Mesendoderm (in vitro differentiated cells): ENCODE measurements at regions not wholly inside any gene's neighbourhood (a gene's known extent, or its start where the extent isn't known, plus 50 kb on each side); places are given as distances from the start of the nearest gene placed in this dataset.

ENCODE experiments used
- DNase-seq: peaks from one replicate; pipeline ENCODE4 v3.0.0; 2013
- H2AK5ac ChIP-seq: 2 replicates; pipeline ENCODE4 v1.6.1; 2013; ENCODE audit warnings: low read length, inconsistent platforms
- H2BK120ac ChIP-seq: 2 replicates; pipeline ENCODE4 v1.6.1; 2013; ENCODE audit warnings: low read depth, mild to moderate bottlenecking, low read length, moderate library complexity, mixed read lengths
- H2BK15ac ChIP-seq: replicated peaks from 2 replicates; pipeline ENCODE4 v1.6.1; 2013; ENCODE audit warnings: low read depth, mild to moderate bottlenecking, moderate library complexity
- H2BK5ac ChIP-seq: 2 replicates; pipeline ENCODE4 v1.6.1; 2013; ENCODE audit warnings: low read length, inconsistent platforms
- H3K18ac ChIP-seq: 2 replicates; pipeline ENCODE4 v1.6.1; 2013; ENCODE audit warnings: mild to moderate bottlenecking, low read length, mixed read lengths
- H3K23ac ChIP-seq: one replicate; pipeline ENCODE4 v1.6.1; 2013; ENCODE audit warnings: low read length
- H3K27ac ChIP-seq: 2 replicates; pipeline ENCODE4 v1.5.1; 2013; ENCODE audit warnings: low read depth, mild to moderate bottlenecking, inconsistent platforms, low read length, moderate library complexity
- H3K27me3 ChIP-seq: 2 replicates; pipeline ENCODE4 v1.6.1; 2013; ENCODE audit warnings: low read length, control low read depth, mild to moderate bottlenecking, inconsistent platforms; ENCODE audit not compliant: insufficient read depth, poor library complexity
- H3K36me3 ChIP-seq: 2 replicates; pipeline ENCODE4 v1.6.1; 2013; ENCODE audit warnings: low read length, inconsistent platforms; ENCODE audit not compliant: control insufficient read depth, insufficient read depth
- H3K4ac ChIP-seq: one replicate; pipeline ENCODE4 v1.6.1; 2013; ENCODE audit warnings: low read depth, mild to moderate bottlenecking, low read length, moderate library complexity
- H3K4me1 ChIP-seq: 2 replicates; pipeline ENCODE4 v1.6.1; 2013; ENCODE audit warnings: low read depth, low read length, inconsistent platforms; ENCODE audit not compliant: control insufficient read depth
- H3K4me2 ChIP-seq: 2 replicates; pipeline ENCODE4 v1.6.1; 2013; ENCODE audit warnings: low read length
- H3K4me3 ChIP-seq: 2 replicates; pipeline ENCODE4 v1.5.1; 2013; ENCODE audit warnings: mild to moderate bottlenecking, low read length
- H3K56ac ChIP-seq: one replicate; pipeline ENCODE4 v1.6.1; 2013; ENCODE audit warnings: low read length
- H3K79me1 ChIP-seq: 2 replicates; pipeline ENCODE4 v1.6.1; 2013; ENCODE audit warnings: low read length, inconsistent platforms
- H3K79me2 ChIP-seq: 2 replicates; pipeline ENCODE4 v1.6.1; 2013; ENCODE audit warnings: mild to moderate bottlenecking, low read length; ENCODE audit not compliant: control insufficient read depth, insufficient read depth
- H3K9ac ChIP-seq: 2 replicates; pipeline ENCODE4 v1.6.1; 2013; ENCODE audit warnings: low read length, inconsistent platforms
- H4K5ac ChIP-seq: one replicate; pipeline ENCODE4 v1.6.1; 2013; ENCODE audit warnings: low read length
- H4K8ac ChIP-seq: one replicate; pipeline ENCODE4 v1.6.1; 2013; ENCODE audit warnings: low read depth, mild to moderate bottlenecking, control low read depth, low read length, moderate library complexity
- WGBS: extraction: QIAGEN DNeasy Blood & Tissue Kit; methylation state at CpG from one replicate; pipeline ENCODE4 v1.1.7; 2013; ENCODE audit warnings: low lambda C conversion rate, missing lambda C conversion rate; ENCODE audit not compliant: insufficient coverage; ENCODE audit errors: extremely low coverage; 5-methylcytosine and 5-hydroxymethylcytosine counted together

DNA sequence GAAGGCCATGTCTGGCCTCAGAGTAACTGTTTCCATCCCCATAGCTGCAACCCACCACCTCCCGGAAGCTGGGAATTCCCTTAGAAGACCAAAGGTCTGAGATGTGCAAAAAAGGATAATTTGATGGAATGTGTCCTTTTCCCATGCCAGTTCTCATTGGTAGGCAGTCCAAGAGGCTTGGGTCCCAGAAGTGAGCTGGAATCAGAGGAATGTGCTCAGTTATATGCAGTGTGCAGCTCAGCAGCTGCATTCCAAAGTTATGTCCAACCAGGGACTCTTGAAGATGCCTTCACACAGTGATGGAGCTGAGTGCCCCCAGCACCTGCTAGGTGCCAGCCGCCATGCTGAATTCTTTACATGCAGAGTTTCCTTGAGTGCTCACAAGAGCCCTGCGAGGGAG, 583.9 kb upstream of the TBX3 start:
- no peak for DNase-seq
- Histone ChIP-seq H2BK15ac (no peak overlapping the region), H3K4ac (no peak overlapping the region), H2AK5ac (no peak overlapping the region), H3K23ac (no peak overlapping the region), H3K9ac (no peak overlapping the region), H3K56ac (no peak overlapping the region), H3K79me1 (no peaks in the 10 kb centered on the region), H3K79me2 (no peaks in the 10 kb centered on the region), H3K4me2 (no peak overlapping the region), H4K8ac (no peak overlapping the region), H3K36me3 (no peaks in the 10 kb centered on the region), H4K5ac (no peak overlapping the region), H3K4me1 (no peaks in the 10 kb centered on the region), H3K27me3 (no peaks in the 10 kb centered on the region), H2BK120ac (no peak overlapping the region), H3K27ac (no peak overlapping the region), H3K18ac (no peak overlapping the region), H3K4me3 (no peak overlapping the region), H2BK5ac (no peak overlapping the region)
- no CpG with 5 or more reads among the region's 3 CpGs for WGBS

- Histone ChIP-seq H3K36me3 (no peaks in the 10 kb centered on the region), H3K27ac (no peak overlapping the region), H3K79me2 (no peaks in the 10 kb centered on the region), H2AK5ac (no peak overlapping the region), H3K4me2 (no peak overlapping the region), H4K5ac (no peak overlapping the region), H3K4ac (no peak overlapping the region), H3K27me3 (no peaks in the 10 kb centered on the region), H3K4me1 (no peaks in the 10 kb centered on the region), H2BK15ac (no peak overlapping the region), H3K23ac (no peak overlapping the region), H2BK120ac (no peak overlapping the region), H3K79me1 (no peaks in the 10 kb centered on the region), H3K9ac (no peak overlapping the region), H3K4me3 (no peak overlapping the region), H2BK5ac (no peak overlapping the region), H4K8ac (no peak overlapping the region), H3K18ac (no peak overlapping the region), H3K56ac (no peak overlapping the region)
- WGBS, result no CpG with 5 or more reads among the region's 3 CpGs
- no peak for DNase-seq
Observed at GRCh38 chr12:115267464-115267863, 583.5 kb upstream of the TBX3 start.

GRCh38 chr12:115264605-115265004, 580.6 kb upstream of the TBX3 start:
- Histone ChIP-seq H3K79me2 (no peaks in the 10 kb centered on the region), H3K4me2 (no peak overlapping the region), H2AK5ac (no peak overlapping the region), H3K36me3 (no peaks in the 10 kb centered on the region), H3K4me3 (no peak overlapping the region), H2BK5ac (no peak overlapping the region), H3K9ac (no peak overlapping the region), H3K23ac (no peak overlapping the region), H4K8ac (no peak overlapping the region), H3K56ac (no peak overlapping the region), H3K4me1 (peaks cover 13% of the 10 kb centered on the region), H3K27ac (no peak overlapping the region), H2BK120ac (no peak overlapping the region), H3K18ac (no peak overlapping the region), H4K5ac (no peak overlapping the region), H3K27me3 (no peaks in the 10 kb centered on the region), H3K79me1 (no peaks in the 10 kb centered on the region), H3K4ac (no peak overlapping the region), H2BK15ac (no peak overlapping the region)
- no CpG with 5 or more reads among the region's 6 CpGs for WGBS
- DNase-seq, result no peak

- H4K8ac ChIP-seq, result no peak overlapping the region
- DNase-seq, result peak; percentile 95
- H3K4me2 ChIP-seq, result no peak overlapping the region
- no peak overlapping the region for H3K18ac ChIP-seq
- peak overlapping the region; percentile 53 for H2AK5ac ChIP-seq
- no peak overlapping the region for H2BK120ac ChIP-seq
- no peaks in the 10 kb centered on the region for H3K27me3 ChIP-seq
- no peaks in the 10 kb centered on the region for H3K79me1 ChIP-seq
- no peak overlapping the region for H3K23ac ChIP-seq
- H3K9ac ChIP-seq, result no peak overlapping the region
- H3K27ac ChIP-seq, result no peak overlapping the region
- H3K36me3 ChIP-seq, result no peaks in the 10 kb centered on the region
- WGBS, result no CpG with 5 or more reads among the region's 3 CpGs
- H2BK5ac ChIP-seq, result peak overlapping the region; percentile 77
- peak overlapping the region; percentile 57 for H3K56ac ChIP-seq
- H2BK15ac ChIP-seq, result peak overlapping the region; percentile 47
- H3K4me1 ChIP-seq, result peaks cover 13% of the 10 kb centered on the region
- no peaks in the 10 kb centered on the region for H3K79me2 ChIP-seq
- H4K5ac ChIP-seq, result no peak overlapping the region
- no peak overlapping the region for H3K4me3 ChIP-seq
- H3K4ac ChIP-seq, result no peak overlapping the region
Observed at GRCh38 chr12:115261691-115262398, 577.9 kb upstream of the TBX3 start.

- Histone ChIP-seq H3K27ac (no peak overlapping the region), H2BK5ac (peak overlapping the region; percentile 15), H2AK5ac (peak overlapping the region; percentile 14), H3K79me2 (no peaks in the 10 kb centered on the region), H3K23ac (no peak overlapping the region), H3K18ac (no peak overlapping the region), H3K4me2 (no peak overlapping the region), H3K56ac (no peak overlapping the region), H4K5ac (no peak overlapping the region), H2BK15ac (no peak overlapping the region), H3K79me1 (no peaks in the 10 kb centered on the region), H3K4ac (peak overlapping the region; percentile 59), H3K4me1 (peaks cover 13% of the 10 kb centered on the region), H3K27me3 (no peaks in the 10 kb centered on the region), H2BK120ac (no peak overlapping the region), H3K36me3 (no peaks in the 10 kb centered on the region), H3K4me3 (no peak overlapping the region), H4K8ac (no peak overlapping the region), H3K9ac (no peak overlapping the region)
- WGBS, result no CpG with 5 or more reads among the region's 7 CpGs
- peak; percentile 18 for DNase-seq
Observed at GRCh38 chr12:115260762-115261675, 577.0 kb upstream of the TBX3 start.
